Breast epithelium (tissue), 3 donors: ENCODE measurements at regions not wholly inside any gene's neighbourhood (a gene's known extent, or its start where the extent isn't known, plus 50 kb on each side); places are given as distances from the start of the nearest gene placed in this dataset.

Experiments
- CTCF ChIP-seq, 3 donors: fragments of 450-650 bp; IDR thresholded peaks; one replicate each; pipeline ENCODE4 v1.5.1; 2016 to 2017; ENCODE audit warnings: antibody characterized with exemption in 3 of 3, mild to moderate bottlenecking in 3 of 3, moderate library complexity in 3 of 3
- POLR2A ChIP-seq: fragments of 450-650 bp; IDR thresholded peaks from one replicate; pipeline ENCODE4 v1.6.1; 2016; ENCODE audit warnings: antibody characterized with exemption, mild to moderate bottlenecking, moderate library complexity

DNA sequence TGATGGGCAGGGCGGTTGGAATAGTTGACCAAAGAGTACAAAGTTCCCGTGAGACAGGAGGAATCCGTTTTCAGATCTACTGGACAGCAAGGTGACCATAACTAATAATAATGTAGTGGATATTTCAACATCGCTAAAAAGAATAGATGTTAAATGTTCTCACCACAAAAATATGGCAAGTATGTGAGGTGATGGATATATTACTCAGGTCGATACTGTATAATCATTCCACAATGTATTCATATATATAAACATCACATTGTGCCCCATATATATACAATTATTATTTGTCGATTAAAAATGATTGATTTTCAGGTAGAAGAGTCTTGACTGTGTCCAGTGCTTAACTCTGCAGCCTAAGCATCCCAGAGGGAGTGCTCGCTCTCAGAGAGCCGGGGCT is 141.6 kb upstream of the TENM3 start:
- TF ChIP-seq POLR2A (no peak), CTCF (IDR thresholded peaks at IDR 0.05) (no peak)
